ENCODE measurements at regions not wholly inside any gene's neighbourhood (a gene's known extent, or its start where the extent isn't known, plus 50 kb on each side); places are given as distances from the start of the nearest gene placed in this dataset.
A peak's percentile ranks its signal among the peaks of the same experiment; 100 is the strongest.

- ChIA-PET RAD21 (ENCODE audit: low non-redundant PET in 1 of 2, low total read pairs in 2 of 2, uncharacterized antibody in 2 of 2, unreplicated experiment in 2 of 2) (no interaction called here), POLR2A (no interaction called here), CTCF (interaction anchor here (1.4 kb wide), 1 partner anchor 44 kb away, joined by 4 read pairs; no protein-coding TSS in a partner anchor)
- Histone ChIP-seq H3K36me3 (ENCODE audit: control insufficient read depth in 1 of 2, insufficient read depth in 2 of 2, low read length in 2 of 2) (no peaks in the 10 kb centered on the region), H3K4me3 (replicated peaks in 1 of 2; ENCODE audit: low read depth in 1 of 2, low read length in 2 of 2) (no peak overlapping the region), H2AFZ (ENCODE audit: low read depth, low read length, poor library complexity, severe bottlenecking) (peak overlapping the region; percentile 19), H4K20me1 (ENCODE audit: insufficient read depth) (no peaks in the 10 kb centered on the region), H3K27me3 (ENCODE audit: insufficient read depth, low read length) (no peaks in the 10 kb centered on the region), H3K79me2 (ENCODE audit: insufficient read depth, low read length) (0 out of 2 replicates have a peak, but pooled peaks cover 5% of the 10 kb centered on the region), H3K9me3 (ENCODE audit: control insufficient read depth in 1 of 2, insufficient read depth in 1 of 2, low read depth in 1 of 2, low read length in 2 of 2) (no peaks in the 10 kb centered on the region), H3K9me2 (ENCODE audit: insufficient read depth) (no peaks in the 10 kb centered on the region), H3K9ac (ENCODE audit: low read length) (no peak overlapping the region), H3K4me2 (ENCODE audit: low read length) (no peak overlapping the region), H3K27ac (ENCODE audit: low read depth, low read length) (no peak overlapping the region), H3K4me1 (ENCODE audit: control insufficient read depth in 1 of 2, insufficient read depth in 2 of 2, low read length in 2 of 2) (peaks cover 24 to 80% of the 10 kb centered on the region in 2 experiments)
- intact Hi-C loops (cut with micrococcal nuclease), result loop anchor here (10.0 kb wide), 4 partner anchors 559 to 1359 kb away; partner anchors contain the start of genes TMEM167A and XRCC4
- no peak for DNase-seq (ENCODE audit: low read depth, low spot score)
- no peak for ATAC-seq
- TF ChIP-seq RAD21 (IDR thresholded peaks at IDR 0.05; ENCODE audit: low read depth) (no peak), POLR2AphosphoS5 (IDR thresholded peaks at IDR 0.05; ENCODE audit: low read depth, low read length) (no peak), POLR2A (IDR thresholded peaks at IDR 0.05; ENCODE audit: borderline replicate concordance, extremely low read depth, insufficient read depth, insufficient read length) (no peak), ELF1 (IDR thresholded peaks at IDR 0.05; ENCODE audit: borderline replicate concordance, low read depth) (no peak), SIN3A (IDR thresholded peaks at IDR 0.05; ENCODE audit: low read depth) (no peak), FOSL1 (IDR thresholded peaks at IDR 0.05; ENCODE audit: low read depth) (no peak), SRF (IDR thresholded peaks at IDR 0.05; ENCODE audit: low read depth) (no peak), TCF7L2 (IDR thresholded peaks at IDR 0.05; ENCODE audit: borderline replicate concordance, extremely low read depth, insufficient read depth, insufficient read length) (no peak), CEBPB (IDR thresholded peaks at IDR 0.05; ENCODE audit: low read depth) (no peak), ZNF274 (IDR thresholded peaks at IDR 0.05; ENCODE audit: low read depth, low read length) (no peak), EZH2phosphoT487 (IDR thresholded peaks at IDR 0.05; ENCODE audit: borderline replicate concordance) (no peak), ZFX (IDR thresholded peaks at IDR 0.05) (no peak), EZH2 (IDR thresholded peaks at IDR 0.05) (no peak), YY1 (IDR thresholded peaks at IDR 0.05; ENCODE audit: extremely low read depth, insufficient replicate concordance, low read depth, low read length) (no peak)
- TF ChIP-seq, protein P1, sequence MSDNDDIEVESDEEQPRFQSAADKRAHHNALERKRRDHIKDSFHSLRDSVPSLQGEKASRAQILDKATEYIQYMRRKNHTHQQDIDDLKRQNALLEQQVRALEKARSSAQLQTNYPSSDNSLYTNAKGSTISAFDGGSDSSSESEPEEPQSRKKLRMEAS (IDR thresholded peaks at IDR 0.05), result no peak
- TF ChIP-seq, protein P2, sequence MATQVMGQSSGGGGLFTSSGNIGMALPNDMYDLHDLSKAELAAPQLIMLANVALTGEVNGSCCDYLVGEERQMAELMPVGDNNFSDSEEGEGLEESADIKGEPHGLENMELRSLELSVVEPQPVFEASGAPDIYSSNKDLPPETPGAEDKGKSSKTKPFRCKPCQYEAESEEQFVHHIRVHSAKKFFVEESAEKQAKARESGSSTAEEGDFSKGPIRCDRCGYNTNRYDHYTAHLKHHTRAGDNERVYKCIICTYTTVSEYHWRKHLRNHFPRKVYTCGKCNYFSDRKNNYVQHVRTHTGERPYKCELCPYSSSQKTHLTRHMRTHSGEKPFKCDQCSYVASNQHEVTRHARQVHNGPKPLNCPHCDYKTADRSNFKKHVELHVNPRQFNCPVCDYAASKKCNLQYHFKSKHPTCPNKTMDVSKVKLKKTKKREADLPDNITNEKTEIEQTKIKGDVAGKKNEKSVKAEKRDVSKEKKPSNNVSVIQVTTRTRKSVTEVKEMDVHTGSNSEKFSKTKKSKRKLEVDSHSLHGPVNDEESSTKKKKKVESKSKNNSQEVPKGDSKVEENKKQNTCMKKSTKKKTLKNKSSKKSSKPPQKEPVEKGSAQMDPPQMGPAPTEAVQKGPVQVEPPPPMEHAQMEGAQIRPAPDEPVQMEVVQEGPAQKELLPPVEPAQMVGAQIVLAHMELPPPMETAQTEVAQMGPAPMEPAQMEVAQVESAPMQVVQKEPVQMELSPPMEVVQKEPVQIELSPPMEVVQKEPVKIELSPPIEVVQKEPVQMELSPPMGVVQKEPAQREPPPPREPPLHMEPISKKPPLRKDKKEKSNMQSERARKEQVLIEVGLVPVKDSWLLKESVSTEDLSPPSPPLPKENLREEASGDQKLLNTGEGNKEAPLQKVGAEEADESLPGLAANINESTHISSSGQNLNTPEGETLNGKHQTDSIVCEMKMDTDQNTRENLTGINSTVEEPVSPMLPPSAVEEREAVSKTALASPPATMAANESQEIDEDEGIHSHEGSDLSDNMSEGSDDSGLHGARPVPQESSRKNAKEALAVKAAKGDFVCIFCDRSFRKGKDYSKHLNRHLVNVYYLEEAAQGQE (IDR thresholded peaks at IDR 0.05; ENCODE audit: low read depth), result no peak
- BruUV-seq (replicated peaks), result no TSS peak
Measured at GRCh38 chr5:82355496-82355895, 77.3 kb upstream of the RPS23 start.
